Psoas muscle (tissue), 7 donors: ENCODE measurements at regions not wholly inside any gene's neighbourhood (a gene's known extent, or its start where the extent isn't known, plus 50 kb on each side); places are given as distances from the start of the nearest gene placed in this dataset.
A peak's percentile ranks its signal among the peaks of the same experiment; 100 is the strongest.

Source experiments
- ATAC-seq, 4 donors: fragments of 200-7000 bp; cut with Tn5 transposase; one replicate each; pipeline ENCODE4 v1.9.1; 2020; ENCODE audit warnings: moderate library complexity in 3 of 4, mild to moderate bottlenecking in 2 of 4
- DNase-seq, 2 donors: peaks; one replicate each; pipeline ENCODE4 v3.0.0-alpha.2; 2020
- H3K27ac ChIP-seq: fragments of 200-600 bp; one replicate; pipeline ENCODE4 v1.8.0; 2022
- H3K27me3 ChIP-seq, 3 donors: fragments of 200-600 bp in 1 of 3; one replicate each; pipeline versions ENCODE4 v1.6.1 to v1.8.0; 2013 to 2022; ENCODE audit warnings: low read length in 2 of 3, mild to moderate bottlenecking in 2 of 3, moderate library complexity in 1 of 3; ENCODE audit not compliant: insufficient read depth in 3 of 3
- H3K36me3 ChIP-seq, 2 donors: fragments of 200-600 bp in 1 of 2; one replicate each; pipeline versions ENCODE4 v1.6.1 to v1.8.0; 2013 to 2022; ENCODE audit warnings: low read depth in 1 of 2, mild to moderate bottlenecking in 1 of 2, moderate library complexity in 1 of 2; ENCODE audit not compliant: insufficient read depth in 1 of 2
- H3K4me1 ChIP-seq: fragments of 200-600 bp; one replicate; pipeline ENCODE4 v1.8.0; 2022
- H3K4me3 ChIP-seq: fragments of 200-600 bp; one replicate; pipeline ENCODE4 v1.8.0; 2022; ENCODE audit warnings: mild to moderate bottlenecking
- H3K9me3 ChIP-seq: fragments of 200-600 bp; one replicate; pipeline ENCODE4 v1.8.0; 2022
- CTCF ChIP-seq: fragments of 200-600 bp; IDR thresholded peaks from one replicate; pipeline ENCODE4 v1.8.0; 2022; ENCODE audit warnings: antibody characterized with exemption
- WGBS, 3 donors: extraction: QIAGEN DNeasy Blood & Tissue Kit; methylation state at CpG; one replicate each; pipeline versions ENCODE4 v1.1.6 to v1.1.7; 2013; 5-methylcytosine and 5-hydroxymethylcytosine counted together
- intact Hi-C, 2 donors: fragments of 100-400 bp; cut with DNase I; formaldehyde crosslinking; loops; one replicate each; pipeline versions ENCODE4 v1.11.0 to v1.14.2; 2022
- donor health status: healthy with polysubstance abuse.
- donor health status: DM: no; HTN: no; CAD: no; lungs with moderate emphysema.
- donor health status: Bipolar disorder and iron deficiency.
- donor health status: healthy.
- donor health status: DM: yes; HTN: yes; CAD: no.
- donor health status: DM: no; HTN: no; CAD: no.
- donor health status: DM: yes; HTN: yes; CAD: no.

- no peak for TF ChIP-seq CTCF
- ATAC-seq (no peak), DNase-seq (no peak)
- no peaks in the 10 kb centered on the region for H3K36me3 ChIP-seq
- no peaks in the 10 kb centered on the region for H3K9me3 ChIP-seq
- intact Hi-C loops = loop anchor here in 1 of 2 donors (5.0 kb wide), 1 partner anchor 47 kb away; no protein-coding TSS in a partner anchor
- H3K4me1 ChIP-seq = peaks cover 23% of the 10 kb centered on the region
- peak overlapping the region; percentile 81 for H3K27ac ChIP-seq
- 88 to 91% (median 88%) methylated on average over 5 of the region's 5 CpGs for WGBS, 3 donors
- H3K4me3 ChIP-seq = no peak overlapping the region
- no peaks in the 10 kb centered on the region for H3K27me3 ChIP-seq
Observed at GRCh38 chr9:105114318-105114717, 130.1 kb upstream of the SLC44A1 start.

GRCh38 chr9:105114964-105115728 is 129.3 kb upstream of the SLC44A1 start:
- H3K27ac ChIP-seq = peak overlapping the region; percentile 81
- H3K4me3 ChIP-seq = no peak overlapping the region
- intact Hi-C loops = loop anchor here in 1 of 2 donors (5.0 kb wide), 2 partner anchors 48 to 123 kb away; no protein-coding TSS in a partner anchor
- peaks cover 24% of the 10 kb centered on the region for H3K4me1 ChIP-seq
- H3K36me3 ChIP-seq = no peaks in the 10 kb centered on the region
- no peaks in the 10 kb centered on the region for H3K9me3 ChIP-seq
- peak; percentile 31 to 66 for DNase-seq
- peak; percentile 48 to 74 (median 60) for ATAC-seq
- WGBS, 3 donors = 44 to 68% (median 55%) methylated on average over 11 of the region's 11 CpGs
- TF ChIP-seq CTCF = no peak
- H3K27me3 ChIP-seq = no peaks in the 10 kb centered on the region

- intact Hi-C loops = loop anchor here in 1 of 2 donors (5.0 kb wide), 1 partner anchor 124 kb away; no protein-coding TSS in a partner anchor
- peak overlapping the region; percentile 81 for H3K27ac ChIP-seq
- WGBS, 3 donors = 60 to 66% (median 61%) methylated on average over 9 of the region's 9 CpGs
Observed at GRCh38 chr9:105116052-105116868, 128.2 kb upstream of the SLC44A1 start.

GRCh38 chr9:105117234-105117633 is 127.2 kb upstream of the SLC44A1 start:
- WGBS, 3 donors = 64 to 82% (median 77%) methylated on average over 2 of the region's 2 CpGs
- Histone ChIP-seq H3K9me3 (no peaks in the 10 kb centered on the region), H3K36me3 (no peaks in the 10 kb centered on the region), H3K4me3 (no peak overlapping the region), H3K27ac (peak overlapping the region; percentile 81), H3K27me3 (no peaks in the 10 kb centered on the region), H3K4me1 (peaks cover 24% of the 10 kb centered on the region)
- DNase-seq = no peak
- intact Hi-C loops = loop anchor here in 1 of 2 donors (5.0 kb wide), 1 partner anchor 125 kb away; no protein-coding TSS in a partner anchor
- ATAC-seq = no peak
- TF ChIP-seq CTCF = no peak

More at GRCh38 chr9:105116052-105116868, 128.2 kb upstream of the SLC44A1 start:
- peak; percentile 90 to 96 (median 92) for ATAC-seq
- Histone ChIP-seq H3K4me3 (no peak overlapping the region), H3K27me3 (no peaks in the 10 kb centered on the region), H3K9me3 (no peaks in the 10 kb centered on the region), H3K36me3 (no peaks in the 10 kb centered on the region), H3K4me1 (peaks cover 24% of the 10 kb centered on the region)
- peak; percentile 23 to 55 for DNase-seq
- no peak for TF ChIP-seq CTCF
